ENCODE measurements at regions not wholly inside any gene's neighbourhood (a gene's known extent, or its start where the extent isn't known, plus 50 kb on each side); places are given as distances from the start of the nearest gene placed in this dataset.
"Not testable (repeated sequence)": the region's sequence is repeated elsewhere in the genome, so short reads cannot be mapped to it uniquely, and the experiment has no call there.

DNA sequence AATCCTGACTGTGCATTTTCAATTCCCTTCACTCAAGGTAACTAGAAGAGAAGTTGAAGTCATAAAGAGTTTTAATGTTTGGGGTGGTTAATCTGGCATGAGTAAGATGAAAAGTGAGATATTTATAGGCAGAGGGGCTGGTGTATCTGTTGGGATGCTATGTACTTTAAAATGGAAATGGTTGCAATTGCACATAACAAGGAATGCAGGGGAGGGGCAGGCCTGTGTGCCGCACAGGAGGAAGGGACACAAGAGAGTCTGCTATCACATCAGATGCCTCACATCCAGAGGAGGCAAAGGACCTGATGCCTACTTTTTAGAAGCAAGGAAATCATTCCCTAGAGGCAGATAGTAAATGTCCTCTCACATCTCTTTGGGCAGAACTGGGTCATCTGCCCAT is 55.5 kb upstream of the OSMR start:
- Histone ChIP-seq H3K4me3 (no peak overlapping the region), H3K4me1 (no peaks in the 10 kb centered on the region), H3K27ac (no peak overlapping the region), H3K27me3 (replicated peaks in 1 of 7) (peaks cover 0 to 4% (median 0%) of the 10 kb centered on the region in 7 donors), H3K9me3 (peaks cover 0 to 13% (median 0%) of the 10 kb centered on the region in 8 donors), H3K36me3 (no peaks in the 10 kb centered on the region)
- no peak for DNase-seq
- TF ChIP-seq, protein P1, sequence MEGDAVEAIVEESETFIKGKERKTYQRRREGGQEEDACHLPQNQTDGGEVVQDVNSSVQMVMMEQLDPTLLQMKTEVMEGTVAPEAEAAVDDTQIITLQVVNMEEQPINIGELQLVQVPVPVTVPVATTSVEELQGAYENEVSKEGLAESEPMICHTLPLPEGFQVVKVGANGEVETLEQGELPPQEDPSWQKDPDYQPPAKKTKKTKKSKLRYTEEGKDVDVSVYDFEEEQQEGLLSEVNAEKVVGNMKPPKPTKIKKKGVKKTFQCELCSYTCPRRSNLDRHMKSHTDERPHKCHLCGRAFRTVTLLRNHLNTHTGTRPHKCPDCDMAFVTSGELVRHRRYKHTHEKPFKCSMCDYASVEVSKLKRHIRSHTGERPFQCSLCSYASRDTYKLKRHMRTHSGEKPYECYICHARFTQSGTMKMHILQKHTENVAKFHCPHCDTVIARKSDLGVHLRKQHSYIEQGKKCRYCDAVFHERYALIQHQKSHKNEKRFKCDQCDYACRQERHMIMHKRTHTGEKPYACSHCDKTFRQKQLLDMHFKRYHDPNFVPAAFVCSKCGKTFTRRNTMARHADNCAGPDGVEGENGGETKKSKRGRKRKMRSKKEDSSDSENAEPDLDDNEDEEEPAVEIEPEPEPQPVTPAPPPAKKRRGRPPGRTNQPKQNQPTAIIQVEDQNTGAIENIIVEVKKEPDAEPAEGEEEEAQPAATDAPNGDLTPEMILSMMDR (IDR thresholded peaks at IDR 0.05 in 8 of 11, conservative IDR thresholded peaks at IDR 0.05 in 3 of 11), result no peak
- no peak for TF ChIP-seq POLR2AphosphoS5 (IDR thresholded peaks at IDR 0.05)
- no peak for TF ChIP-seq POLR2A (IDR thresholded peaks at IDR 0.05)
- 83 to 94% (median 89%) methylated on average over 1 of the region's 1 CpG for WGBS, 5 donors
- intact Hi-C loops (cut with DNase I; ENCODE audit: low total_unique reads), result no loop called here

DNA sequence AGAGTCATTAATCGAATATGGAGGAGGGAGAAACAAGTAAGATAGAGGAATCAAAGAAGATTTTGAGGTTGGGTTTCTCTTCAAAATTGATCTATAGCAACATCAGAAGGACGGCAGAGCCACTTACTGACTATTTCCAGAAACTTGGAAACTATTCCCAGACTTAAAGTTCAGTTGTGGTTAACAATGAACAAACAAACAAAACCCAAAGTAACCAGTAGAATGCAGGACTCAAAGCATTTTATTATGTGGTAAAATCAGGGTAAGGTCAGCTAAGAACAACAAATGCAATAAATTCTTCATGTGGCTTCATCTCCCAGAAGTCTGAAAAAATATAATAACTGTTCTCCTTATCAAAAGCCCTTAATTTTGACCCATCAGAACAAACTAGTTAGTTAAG is 54.9 kb upstream of the OSMR start:
- H3K27me3 ChIP-seq (replicated peaks in 1 of 7), result peaks cover 0 to 4% (median 0%) of the 10 kb centered on the region in 7 donors
- no peak overlapping the region for H3K27ac ChIP-seq
- 54 to 75% (median 62%) methylated on average over 2 of the region's 2 CpGs for WGBS, 5 donors
- peaks cover 0 to 5% (median 0%) of the 10 kb centered on the region in 6 donors for H3K4me1 ChIP-seq
- intact Hi-C loops (cut with DNase I; ENCODE audit: low total_unique reads), result no loop called here
- H3K4me3 ChIP-seq, result no peak overlapping the region
- peaks cover 0 to 10% (median 0%) of the 10 kb centered on the region in 8 donors for H3K9me3 ChIP-seq
- TF ChIP-seq POLR2A (IDR thresholded peaks at IDR 0.05), result no peak
- TF ChIP-seq, protein P1 (IDR thresholded peaks at IDR 0.05 in 8 of 11, conservative IDR thresholded peaks at IDR 0.05 in 3 of 11), result no peak
- TF ChIP-seq POLR2AphosphoS5 (IDR thresholded peaks at IDR 0.05), result no peak
- no peaks in the 10 kb centered on the region for H3K36me3 ChIP-seq
- DNase-seq, result no peak

DNA sequence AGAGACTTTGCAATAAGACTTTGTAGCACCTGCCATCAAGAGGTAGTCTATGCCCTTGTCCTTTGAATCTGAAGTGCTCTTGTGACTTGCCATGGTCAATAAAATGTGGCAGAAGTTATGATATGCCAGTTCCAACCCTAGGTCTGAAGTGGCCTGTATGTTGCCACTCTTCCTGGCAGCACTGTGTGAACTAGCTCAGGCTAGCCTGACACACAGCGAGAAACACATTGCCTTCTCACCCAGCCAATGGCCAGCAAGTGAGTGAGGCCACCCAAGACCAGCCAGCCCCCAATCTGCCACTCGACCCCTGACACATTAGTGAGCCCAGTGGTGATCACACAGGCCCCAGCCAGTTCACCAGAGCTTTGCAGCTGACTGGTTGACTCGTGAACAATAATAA is 52.7 kb upstream of the OSMR start:
- Histone ChIP-seq H3K36me3 (no peaks in the 10 kb centered on the region), H3K4me1 (peaks cover 0 to 10% (median 0%) of the 10 kb centered on the region in 6 donors), H3K27ac (no peak overlapping the region), H3K9me3 (no peaks in the 10 kb centered on the region), H3K27me3 (replicated peaks in 1 of 7) (peaks cover 0 to 4% (median 0%) of the 10 kb centered on the region in 7 donors), H3K4me3 (no peak overlapping the region)
- DNase-seq, result no peak
- no peak for TF ChIP-seq POLR2AphosphoS5 (IDR thresholded peaks at IDR 0.05)
- TF ChIP-seq POLR2A (IDR thresholded peaks at IDR 0.05), result no peak
- TF ChIP-seq, protein P1 (IDR thresholded peaks at IDR 0.05 in 8 of 11, conservative IDR thresholded peaks at IDR 0.05 in 3 of 11), result no peak
- WGBS, 5 donors, result 72 to 82% (median 74%) methylated on average over 1 to 3 of the region's 3 CpGs
- intact Hi-C loops (cut with DNase I; ENCODE audit: low total_unique reads), result no loop called here

DNA sequence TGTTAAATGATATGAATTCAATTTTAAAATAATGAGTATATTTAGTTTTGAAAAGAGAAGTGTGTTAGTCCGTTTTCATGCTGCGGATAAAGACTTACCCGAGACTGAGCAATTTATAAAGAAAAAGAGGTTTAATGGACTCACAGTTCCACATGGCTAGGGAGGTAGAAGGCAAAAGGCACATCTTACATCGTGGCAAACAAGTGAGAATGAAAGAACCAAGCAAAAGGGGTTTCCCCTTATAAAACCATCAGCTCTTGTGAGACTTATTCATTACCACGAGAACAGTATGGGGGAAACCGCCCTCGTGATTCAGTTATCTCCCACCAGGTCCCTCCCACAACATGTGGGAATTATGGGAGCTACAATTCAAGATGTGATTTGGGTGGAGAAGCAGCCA is 51.8 kb upstream of the OSMR start:
- H3K27ac ChIP-seq; DNase-seq; H3K36me3 ChIP-seq; H3K27me3 ChIP-seq (replicated peaks in 1 of 7); H3K4me1 ChIP-seq; intact Hi-C loops (cut with DNase I; ENCODE audit: low total_unique reads); H3K4me3 ChIP-seq; H3K9me3 ChIP-seq: not testable (repeated sequence)
- WGBS, 5 donors, result 71 to 86% (median 76%) methylated on average over 7 of the region's 7 CpGs

DNA sequence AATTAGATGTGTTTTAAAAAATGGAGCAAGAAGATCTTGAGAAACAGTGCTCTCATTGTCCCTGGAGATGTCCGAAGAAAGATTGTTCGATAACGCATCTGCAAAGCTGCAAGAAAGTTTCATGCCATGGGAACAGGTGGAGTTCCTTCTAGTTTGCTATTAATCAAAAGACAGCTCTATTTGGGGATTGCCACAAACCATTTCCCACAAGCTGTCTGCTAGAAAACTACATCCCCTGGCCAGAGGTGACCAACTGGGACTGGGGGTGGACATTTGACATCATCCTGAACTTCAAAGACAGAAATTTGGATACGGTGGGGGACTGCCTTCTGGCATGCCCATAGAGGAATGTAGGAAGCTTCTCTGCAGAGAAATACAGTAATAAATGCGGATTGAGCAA is 50.8 kb upstream of the OSMR start:
- peaks cover 0 to 4% (median 0%) of the 10 kb centered on the region in 7 donors for H3K27me3 ChIP-seq (replicated peaks in 1 of 7)
- TF ChIP-seq POLR2A (IDR thresholded peaks at IDR 0.05) (no peak), POLR2AphosphoS5 (IDR thresholded peaks at IDR 0.05) (no peak)
- TF ChIP-seq, protein P1 (IDR thresholded peaks at IDR 0.05 in 8 of 11, conservative IDR thresholded peaks at IDR 0.05 in 3 of 11), result no peak
- no peaks in the 10 kb centered on the region for H3K9me3 ChIP-seq
- intact Hi-C loops (cut with DNase I; ENCODE audit: low total_unique reads), result no loop called here
- no peak for DNase-seq
- H3K4me3 ChIP-seq, result no peak overlapping the region
- 88 to 93% (median 92%) methylated on average over 5 of the region's 5 CpGs for WGBS, 5 donors
- no peaks in the 10 kb centered on the region for H3K36me3 ChIP-seq
- H3K4me1 ChIP-seq, result peaks cover 0 to 10% (median 0%) of the 10 kb centered on the region in 6 donors
- peak overlapping the region in 3 of 8 donors; percentile 46 to 63 (median 57) for H3K27ac ChIP-seq

Data from spleen (tissue), 11 donors.